ENCODE measurements at regions not wholly inside any gene's neighbourhood (a gene's known extent, or its start where the extent isn't known, plus 50 kb on each side); places are given as distances from the start of the nearest gene placed in this dataset.
A peak's percentile ranks its signal among the peaks of the same experiment; 100 is the strongest.

DNA sequence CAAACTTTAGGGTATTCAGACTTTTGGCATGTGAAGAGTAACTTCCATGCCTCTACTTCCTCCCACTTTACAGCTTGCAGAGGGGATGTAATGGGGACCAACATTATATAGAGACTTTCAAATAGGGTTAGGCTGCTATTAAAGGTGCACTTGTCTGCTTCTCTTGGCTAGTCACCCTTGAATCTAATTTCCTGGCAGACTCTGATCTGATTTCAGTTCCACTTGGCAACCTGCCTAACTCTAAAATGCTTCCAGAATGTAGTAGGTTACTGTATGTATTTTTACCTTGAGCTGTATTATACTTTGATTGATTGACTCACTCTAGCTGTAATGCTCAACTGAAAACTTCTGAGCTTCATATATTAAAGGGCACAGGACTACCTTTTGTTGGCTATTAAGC is 693.4 kb downstream of the KCTD16 start:
- H3K4me3 ChIP-seq (ENCODE audit: low read depth, low read length) = no peak overlapping the region
- DNase-seq (ENCODE audit: low read depth) = no peak
- TF ChIP-seq, protein P1, sequence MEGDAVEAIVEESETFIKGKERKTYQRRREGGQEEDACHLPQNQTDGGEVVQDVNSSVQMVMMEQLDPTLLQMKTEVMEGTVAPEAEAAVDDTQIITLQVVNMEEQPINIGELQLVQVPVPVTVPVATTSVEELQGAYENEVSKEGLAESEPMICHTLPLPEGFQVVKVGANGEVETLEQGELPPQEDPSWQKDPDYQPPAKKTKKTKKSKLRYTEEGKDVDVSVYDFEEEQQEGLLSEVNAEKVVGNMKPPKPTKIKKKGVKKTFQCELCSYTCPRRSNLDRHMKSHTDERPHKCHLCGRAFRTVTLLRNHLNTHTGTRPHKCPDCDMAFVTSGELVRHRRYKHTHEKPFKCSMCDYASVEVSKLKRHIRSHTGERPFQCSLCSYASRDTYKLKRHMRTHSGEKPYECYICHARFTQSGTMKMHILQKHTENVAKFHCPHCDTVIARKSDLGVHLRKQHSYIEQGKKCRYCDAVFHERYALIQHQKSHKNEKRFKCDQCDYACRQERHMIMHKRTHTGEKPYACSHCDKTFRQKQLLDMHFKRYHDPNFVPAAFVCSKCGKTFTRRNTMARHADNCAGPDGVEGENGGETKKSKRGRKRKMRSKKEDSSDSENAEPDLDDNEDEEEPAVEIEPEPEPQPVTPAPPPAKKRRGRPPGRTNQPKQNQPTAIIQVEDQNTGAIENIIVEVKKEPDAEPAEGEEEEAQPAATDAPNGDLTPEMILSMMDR (conservative IDR thresholded peaks at IDR 0.05; ENCODE audit: low read depth, low read length) = no peak

DNA sequence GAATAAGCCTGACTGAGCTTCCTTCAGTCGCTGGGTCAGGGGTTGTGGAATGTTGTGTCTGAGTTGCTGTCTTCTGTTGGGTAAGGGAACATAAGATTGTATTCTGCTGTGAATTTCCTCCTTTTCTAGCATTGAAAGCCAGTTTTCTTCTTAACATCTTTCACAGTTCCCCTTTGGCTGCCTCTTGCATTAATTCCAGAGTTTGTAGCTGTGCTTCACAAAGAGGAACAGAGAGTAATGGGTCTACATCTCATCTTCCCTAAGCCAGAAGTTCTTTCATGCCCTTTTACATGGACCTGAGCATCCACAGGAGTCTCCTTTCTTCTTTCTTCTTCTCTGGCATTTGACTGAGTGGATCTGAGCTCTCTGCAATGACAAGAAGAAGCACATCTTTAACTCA is 686.8 kb downstream of the KCTD16 start:
- H3K4me3 ChIP-seq (ENCODE audit: low read depth, low read length) = no peak overlapping the region
- DNase-seq (ENCODE audit: low read depth) = no peak
- TF ChIP-seq, protein P1 (conservative IDR thresholded peaks at IDR 0.05; ENCODE audit: low read depth, low read length) = no peak

DNA sequence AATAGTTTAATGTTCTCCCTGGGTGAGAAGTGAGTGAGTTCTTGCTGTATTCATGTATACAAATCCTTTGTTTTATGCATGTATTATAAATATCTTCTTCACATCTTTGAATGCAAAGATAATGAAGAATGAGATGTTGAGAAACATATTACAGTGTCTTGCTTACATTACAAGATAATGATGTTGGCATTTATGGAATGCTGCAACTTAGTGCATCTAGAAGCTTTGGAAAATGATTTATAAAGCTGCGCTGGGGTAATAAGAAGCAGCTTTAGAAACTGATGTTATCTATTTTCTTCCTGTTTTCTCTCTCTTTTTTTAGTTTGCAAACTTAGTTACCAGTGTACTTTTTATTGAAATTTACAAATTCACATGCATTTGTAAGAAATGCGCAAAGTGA is 673.4 kb downstream of the KCTD16 start:
- peak; percentile 0 for DNase-seq (ENCODE audit: low read depth)
- no peak overlapping the region for H3K4me3 ChIP-seq (ENCODE audit: low read depth, low read length)
- TF ChIP-seq, protein P1 (conservative IDR thresholded peaks at IDR 0.05; ENCODE audit: low read depth, low read length) = no peak

DNA sequence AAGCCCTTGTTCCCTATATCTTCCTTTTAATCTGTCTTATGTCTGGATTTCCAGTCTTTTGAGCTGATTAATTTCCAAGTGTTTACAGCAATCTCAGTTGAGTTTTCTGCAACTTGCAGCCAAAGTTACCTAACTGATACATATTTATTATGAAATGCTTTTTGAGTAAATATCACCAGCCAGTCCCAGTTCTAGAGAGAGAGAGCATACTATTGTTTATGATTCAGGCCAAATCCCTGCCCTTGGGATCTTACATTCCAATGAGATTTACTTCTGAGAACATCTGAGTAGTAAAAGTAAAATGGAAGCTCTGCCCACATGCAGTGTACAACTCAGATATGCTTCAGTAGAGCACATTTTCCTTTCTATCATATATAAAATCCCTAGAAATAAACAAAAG is 661.7 kb downstream of the KCTD16 start:
- H3K4me3 ChIP-seq (ENCODE audit: low read depth, low read length) = no peak overlapping the region
- DNase-seq (ENCODE audit: low read depth) = no peak
- TF ChIP-seq, protein P1 (conservative IDR thresholded peaks at IDR 0.05; ENCODE audit: low read depth, low read length) = no peak

DNA sequence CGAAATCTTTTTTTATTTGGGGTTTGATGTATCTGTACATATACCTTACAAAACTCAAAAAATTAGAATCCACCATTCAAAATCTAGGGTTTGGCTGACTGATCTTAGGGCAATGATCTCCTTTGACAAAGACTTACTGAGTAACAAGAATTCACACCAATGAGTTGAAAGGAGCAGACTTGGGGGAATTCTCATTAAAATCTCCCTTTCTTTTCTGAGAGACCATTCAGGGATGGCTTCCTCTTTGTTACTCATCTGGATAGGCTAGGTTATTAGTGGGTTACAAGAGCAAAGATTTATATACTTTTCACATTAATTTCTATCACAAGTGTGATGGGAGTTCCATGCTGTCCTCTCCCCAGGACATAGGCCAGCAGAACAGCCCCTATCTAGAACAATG is 661.0 kb downstream of the KCTD16 start:
- TF ChIP-seq, protein P1 (conservative IDR thresholded peaks at IDR 0.05; ENCODE audit: low read depth, low read length) = no peak
- no peak for DNase-seq (ENCODE audit: low read depth)
- no peak overlapping the region for H3K4me3 ChIP-seq (ENCODE audit: low read depth, low read length)

DNA sequence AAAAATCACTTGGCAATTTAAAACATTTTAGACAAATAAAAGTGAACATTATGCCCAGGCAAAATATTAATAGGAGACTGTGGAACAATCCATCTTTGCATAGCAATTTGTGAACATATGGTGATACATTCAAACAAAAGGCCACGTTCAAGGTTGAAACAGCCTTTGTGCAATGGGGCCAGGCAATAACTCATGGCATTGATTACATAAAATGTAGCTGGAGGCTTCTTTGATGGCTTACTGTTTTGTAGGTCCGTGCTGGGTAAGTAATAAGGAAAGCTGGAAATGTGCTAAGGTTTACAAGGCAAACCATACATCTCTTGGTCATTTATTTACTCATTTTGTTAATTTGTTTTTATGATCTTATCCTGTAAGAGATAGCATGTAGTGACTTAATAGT is 651.8 kb downstream of the KCTD16 start:
- H3K4me3 ChIP-seq (ENCODE audit: low read depth, low read length) = no peak overlapping the region
- TF ChIP-seq, protein P1 (conservative IDR thresholded peaks at IDR 0.05; ENCODE audit: low read depth, low read length) = no peak
- no peak for DNase-seq (ENCODE audit: low read depth)

DNA sequence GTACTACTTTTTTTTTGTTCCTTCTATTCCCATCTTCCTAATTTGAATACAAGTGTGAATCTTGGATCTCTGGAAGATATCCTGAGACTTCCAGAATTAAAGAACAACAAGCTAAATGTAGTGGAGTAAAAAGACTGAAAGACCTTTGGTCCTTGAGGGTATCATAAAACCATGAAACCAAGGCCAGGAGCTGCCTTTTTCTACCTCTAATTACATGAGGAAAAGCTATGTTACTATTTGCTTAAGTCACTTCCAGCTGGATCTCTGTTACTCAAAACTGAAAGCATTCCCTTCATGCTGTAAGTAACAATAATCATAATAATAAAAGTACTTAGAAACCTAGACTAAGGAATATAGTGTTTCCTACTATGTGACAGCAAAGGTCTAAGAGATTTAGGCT is 649.6 kb downstream of the KCTD16 start:
- no peak overlapping the region for H3K4me3 ChIP-seq (ENCODE audit: low read depth, low read length)
- TF ChIP-seq, protein P1 (conservative IDR thresholded peaks at IDR 0.05; ENCODE audit: low read depth, low read length) = no peak
- no peak for DNase-seq (ENCODE audit: low read depth)

Measured in choroid plexus epithelial cell (primary cell).